Mesenchymal stem cell (in vitro differentiated cells and primary cell): ENCODE measurements at regions not wholly inside any gene's neighbourhood (a gene's known extent, or its start where the extent isn't known, plus 50 kb on each side); places are given as distances from the start of the nearest gene placed in this dataset.

Source experiments
- DNase-seq: peaks from one replicate; pipeline ENCODE4 v3.0.0-alpha.2; 2013
- H2AFZ ChIP-seq: one replicate; pipeline ENCODE4 v1.6.1; 2013; ENCODE audit warnings: low read depth, mild to moderate bottlenecking, control low read depth, inconsistent platforms, low read length, moderate library complexity
- H2AK5ac ChIP-seq: 2 replicates; pipeline ENCODE4 v1.6.1; 2013; ENCODE audit warnings: low read length, moderate library complexity, mild to moderate bottlenecking, inconsistent platforms; ENCODE audit not compliant: severe bottlenecking
- H2BK120ac ChIP-seq: one replicate; pipeline ENCODE4 v1.6.1; 2013; ENCODE audit warnings: low read depth, mild to moderate bottlenecking, inconsistent platforms, low read length, moderate library complexity
- H2BK12ac ChIP-seq, 2 experiments: one replicate each; pipeline ENCODE4 v1.6.1; 2013; ENCODE audit warnings: inconsistent platforms in 2 of 2, low read length in 2 of 2, mild to moderate bottlenecking in 2 of 2, moderate library complexity in 2 of 2, control low read depth in 1 of 2
- H2BK15ac ChIP-seq: one replicate; pipeline ENCODE4 v1.6.1; 2013; ENCODE audit warnings: mild to moderate bottlenecking, low read depth, inconsistent platforms; ENCODE audit not compliant: poor library complexity, severe bottlenecking
- H2BK5ac ChIP-seq: 2 replicates; pipeline ENCODE4 v1.6.1; 2013; ENCODE audit warnings: low read depth, mild to moderate bottlenecking, low read length, control low read depth, inconsistent platforms; ENCODE audit not compliant: poor library complexity, severe bottlenecking
- H3K14ac ChIP-seq, 2 experiments: one replicate each; pipeline ENCODE4 v1.6.1; 2013; ENCODE audit warnings: inconsistent platforms in 2 of 2, low read length in 2 of 2, control low read depth in 1 of 2, mild to moderate bottlenecking in 1 of 2, moderate library complexity in 1 of 2
- H3K18ac ChIP-seq, 2 experiments: one replicate each; pipeline ENCODE4 v1.6.1; 2013; ENCODE audit warnings: inconsistent platforms in 2 of 2, low read length in 2 of 2, control low read depth in 1 of 2, low read depth in 1 of 2, mild to moderate bottlenecking in 1 of 2
- H3K23ac ChIP-seq, 2 experiments: one replicate each; pipeline ENCODE4 v1.6.1; 2013; ENCODE audit warnings: inconsistent platforms in 2 of 2, low read length in 2 of 2, mild to moderate bottlenecking in 2 of 2, moderate library complexity in 2 of 2, control low read depth in 1 of 2
- H3K27ac ChIP-seq: 2 replicates; pipeline ENCODE4 v1.5.1; 2013; ENCODE audit warnings: mild to moderate bottlenecking, moderate library complexity, low read length, control low read depth, inconsistent platforms; ENCODE audit not compliant: poor library complexity, severe bottlenecking
- H3K27me3 ChIP-seq, 2 experiments: 2 replicates each; pipeline versions ENCODE4 v1.6.1 to v1.7.0; 2013; ENCODE audit warnings: low read length in 2 of 2, mild to moderate bottlenecking in 2 of 2, moderate library complexity in 2 of 2, control low read depth in 1 of 2, inconsistent platforms in 1 of 2; ENCODE audit not compliant: control insufficient read depth in 1 of 2, insufficient read depth in 1 of 2
- H3K36me3 ChIP-seq, 2 experiments: 2 replicates each; pipeline versions ENCODE4 v1.6.1 to v1.7.0; 2013; ENCODE audit warnings: low read length in 2 of 2, control low read depth in 1 of 2, inconsistent platforms in 1 of 2, low read depth in 1 of 2, mild to moderate bottlenecking in 1 of 2; ENCODE audit not compliant: insufficient read depth in 2 of 2, control insufficient read depth in 1 of 2
- H3K4ac ChIP-seq, 2 experiments: one replicate each; pipeline ENCODE4 v1.6.1; 2013; ENCODE audit warnings: inconsistent platforms in 2 of 2, low read length in 2 of 2, mild to moderate bottlenecking in 2 of 2, moderate library complexity in 2 of 2, control low read depth in 1 of 2, low read depth in 1 of 2
- H3K4me1 ChIP-seq: 2 replicates; pipeline ENCODE4 v1.6.1; 2013; ENCODE audit warnings: low read depth, low read length, control low read depth; ENCODE audit not compliant: control insufficient read depth, insufficient read depth
- H3K4me2 ChIP-seq: 2 replicates; pipeline ENCODE4 v1.6.1; 2013; ENCODE audit warnings: low read length, mild to moderate bottlenecking, inconsistent platforms; ENCODE audit not compliant: poor library complexity, severe bottlenecking
- H3K4me3 ChIP-seq, 2 experiments: 2 replicates each; pipeline versions ENCODE4 v1.5.1 to v1.7.0; 2013; ENCODE audit warnings: low read length in 2 of 2, mild to moderate bottlenecking in 2 of 2, control low read depth in 1 of 2, low read depth in 1 of 2; ENCODE audit not compliant: insufficient read depth in 1 of 2
- H3K79me1 ChIP-seq: replicated peaks from 2 replicates; pipeline ENCODE4 v1.6.1; 2013; ENCODE audit warnings: mild to moderate bottlenecking, control low read depth, low read length, inconsistent platforms; ENCODE audit not compliant: poor library complexity, severe bottlenecking
- H3K9ac ChIP-seq: 2 replicates; pipeline ENCODE4 v1.7.0; 2013; ENCODE audit warnings: mild to moderate bottlenecking, low read length, moderate library complexity
- H3K9me3 ChIP-seq: 2 replicates; pipeline ENCODE4 v1.7.0; 2013; ENCODE audit warnings: mild to moderate bottlenecking, low read length; ENCODE audit not compliant: control insufficient read depth
- H4K8ac ChIP-seq: one replicate; pipeline ENCODE4 v1.6.1; 2013; ENCODE audit warnings: inconsistent platforms, mild to moderate bottlenecking, low read length, moderate library complexity
- H4K91ac ChIP-seq: one replicate; pipeline ENCODE4 v1.6.1; 2013; ENCODE audit warnings: mild to moderate bottlenecking, low read length, inconsistent platforms
- WGBS: methylation state at CpG from one replicate; pipeline ENCODE4 v1.1.7; 2013; ENCODE audit warnings: mixed read lengths; 5-methylcytosine and 5-hydroxymethylcytosine counted together

- H3K4me2 ChIP-seq, result peak overlapping the region; percentile 86
- H2BK5ac ChIP-seq, result no peak overlapping the region
- H4K91ac ChIP-seq, result no peak overlapping the region
- H3K4me3 ChIP-seq, result peak overlapping the region; percentile 44 to 83
- H2AK5ac ChIP-seq, result no peak overlapping the region
- peaks cover 9% of the 10 kb centered on the region for H3K4me1 ChIP-seq
- no peak overlapping the region for H3K9ac ChIP-seq
- H3K9me3 ChIP-seq, result peaks cover 7% of the 10 kb centered on the region
- H4K8ac ChIP-seq, result no peak overlapping the region
- H3K27ac ChIP-seq, result no peak overlapping the region
- no peaks in the 10 kb centered on the region for H3K36me3 ChIP-seq
- no peak overlapping the region for H2AFZ ChIP-seq
- DNase-seq, result peak; percentile 79
- H3K23ac ChIP-seq, result no peak overlapping the region
- H3K4ac ChIP-seq, result no peak overlapping the region
- whole genome bisulfite sequencing, result under 1% methylated on average over 60 of the region's 73 CpGs
- peaks cover 20 to 37% of the 10 kb centered on the region in 2 experiments for H3K27me3 ChIP-seq
- H3K18ac ChIP-seq, result no peak overlapping the region
- H3K14ac ChIP-seq, result no peak overlapping the region
- H2BK12ac ChIP-seq, result no peak overlapping the region
- H3K79me1 ChIP-seq, result no peaks in the 10 kb centered on the region
- no peak overlapping the region for H2BK120ac ChIP-seq
- H2BK15ac ChIP-seq, result no peak overlapping the region
These were observed 321.6 kb downstream of the CEMIP2 start for GRCh38 chr9:71446473-71447411.

- Histone ChIP-seq H4K8ac (no peak overlapping the region), H3K36me3 (no peaks in the 10 kb centered on the region), H3K79me1 (no peaks in the 10 kb centered on the region), H3K4me2 (peak overlapping the region; percentile 86), H3K14ac (no peak overlapping the region), H3K9ac (no peak overlapping the region), H2BK120ac (no peak overlapping the region), H3K4me1 (peaks cover 9% of the 10 kb centered on the region), H2AFZ (no peak overlapping the region), H2AK5ac (no peak overlapping the region), H4K91ac (no peak overlapping the region), H3K27me3 (peaks cover 20 to 37% of the 10 kb centered on the region in 2 experiments), H2BK5ac (no peak overlapping the region), H3K18ac (no peak overlapping the region), H2BK15ac (no peak overlapping the region), H3K9me3 (peaks cover 2% of the 10 kb centered on the region), H3K23ac (no peak overlapping the region), H3K27ac (no peak overlapping the region), H3K4me3 (peak overlapping the region in 1 of 2 experiments; percentile 83), H3K4ac (no peak overlapping the region), H2BK12ac (no peak overlapping the region)
- WGBS, result 0% methylated on average over 13 of the region's 14 CpGs
- no peak for DNase-seq
These were observed 322.2 kb downstream of the CEMIP2 start for GRCh38 chr9:71446106-71446472.

- H3K9me3 ChIP-seq, result no peaks in the 10 kb centered on the region
- H3K23ac ChIP-seq, result no peak overlapping the region
- no peak overlapping the region for H2AFZ ChIP-seq
- no peak overlapping the region for H2BK12ac ChIP-seq
- H3K79me1 ChIP-seq, result no peaks in the 10 kb centered on the region
- no peak overlapping the region for H3K14ac ChIP-seq
- H2BK15ac ChIP-seq, result no peak overlapping the region
- H3K18ac ChIP-seq, result no peak overlapping the region
- no peak overlapping the region for H2BK5ac ChIP-seq
- no peak for DNase-seq
- WGBS, result no CpG with 5 or more reads among the region's 3 CpGs
- H2AK5ac ChIP-seq, result no peak overlapping the region
- H3K27ac ChIP-seq, result no peak overlapping the region
- H3K4ac ChIP-seq, result no peak overlapping the region
- no peak overlapping the region for H3K4me2 ChIP-seq
- no peak overlapping the region for H3K4me3 ChIP-seq
- H3K9ac ChIP-seq, result no peak overlapping the region
- no peak overlapping the region for H4K91ac ChIP-seq
- no peak overlapping the region for H2BK120ac ChIP-seq
- no peak overlapping the region for H4K8ac ChIP-seq
- H3K27me3 ChIP-seq, result peaks cover 16 to 22% of the 10 kb centered on the region in 2 experiments
- H3K36me3 ChIP-seq, result no peaks in the 10 kb centered on the region
- H3K4me1 ChIP-seq, result peaks cover 9% of the 10 kb centered on the region
These were observed 321.5 kb upstream of the TRPM3 start for GRCh38 chr9:71442937-71443336.

GRCh38 chr9:71441266-71441665, 319.8 kb upstream of the TRPM3 start:
- no peak for DNase-seq
- Histone ChIP-seq H4K91ac (no peak overlapping the region), H2BK5ac (no peak overlapping the region), H3K36me3 (no peaks in the 10 kb centered on the region), H3K4me2 (no peak overlapping the region), H3K27ac (no peak overlapping the region), H3K4me3 (no peak overlapping the region), H3K27me3 (peaks cover 5 to 10% of the 10 kb centered on the region in 2 experiments), H3K79me1 (no peaks in the 10 kb centered on the region), H3K9me3 (no peaks in the 10 kb centered on the region), H3K18ac (no peak overlapping the region), H3K4ac (no peak overlapping the region), H3K4me1 (peaks cover 1% of the 10 kb centered on the region), H2AK5ac (no peak overlapping the region), H3K14ac (no peak overlapping the region), H2BK12ac (no peak overlapping the region), H3K23ac (no peak overlapping the region), H2BK15ac (no peak overlapping the region), H3K9ac (no peak overlapping the region), H2AFZ (no peak overlapping the region), H4K8ac (no peak overlapping the region), H2BK120ac (no peak overlapping the region)
- 82% methylated on average over 4 of the region's 5 CpGs for WGBS
